ENCODE measurements at regions not wholly inside any gene's neighbourhood (a gene's known extent, or its start where the extent isn't known, plus 50 kb on each side); places are given as distances from the start of the nearest gene placed in this dataset.

- WGBS (ENCODE audit: insufficient coverage): 100% methylated on average over 1 of the region's 2 CpGs
- Histone ChIP-seq H3K27me3 (ENCODE audit: control insufficient read depth, insufficient read depth, low read length) (no peaks in the 10 kb centered on the region), H3K4me3 (ENCODE audit: low read depth, low read length) (no peak overlapping the region), H3K4me1 (ENCODE audit: control insufficient read depth, insufficient read depth, low read length) (no peaks in the 10 kb centered on the region), H3K36me3 (ENCODE audit: control insufficient read depth, insufficient read depth, low read length) (no peaks in the 10 kb centered on the region), H3K9me3 (ENCODE audit: control insufficient read depth, insufficient read depth, low read length) (no peaks in the 10 kb centered on the region), H3K27ac (ENCODE audit: low read depth, low read length) (no peak overlapping the region)
- no peak for DNase-seq (ENCODE audit: low read depth in 4 of 6, low spot score in 6 of 6)
These were observed 353.2 kb upstream of the KCNH8 start for GRCh38 chr3:18795078-18795477.

GRCh38 chr3:18791752-18792151 lies 356.6 kb upstream of the KCNH8 start:
- no peaks in the 10 kb centered on the region for H3K36me3 ChIP-seq (ENCODE audit: control insufficient read depth, insufficient read depth, low read length)
- H3K27ac ChIP-seq (ENCODE audit: low read depth, low read length): no peak overlapping the region
- H3K4me3 ChIP-seq (ENCODE audit: low read depth, low read length): no peak overlapping the region
- H3K9me3 ChIP-seq (ENCODE audit: control insufficient read depth, insufficient read depth, low read length): no peaks in the 10 kb centered on the region
- no peaks in the 10 kb centered on the region for H3K27me3 ChIP-seq (ENCODE audit: control insufficient read depth, insufficient read depth, low read length)
- no peak for DNase-seq (ENCODE audit: low read depth in 4 of 6, low spot score in 6 of 6)
- no peaks in the 10 kb centered on the region for H3K4me1 ChIP-seq (ENCODE audit: control insufficient read depth, insufficient read depth, low read length)
- WGBS (ENCODE audit: insufficient coverage): 93% methylated on average over 3 of the region's 10 CpGs

GRCh38 chr3:18791182-18791581 lies 357.1 kb upstream of the KCNH8 start:
- Histone ChIP-seq H3K27me3 (ENCODE audit: control insufficient read depth, insufficient read depth, low read length) (no peaks in the 10 kb centered on the region), H3K4me3 (ENCODE audit: low read depth, low read length) (no peak overlapping the region), H3K27ac (ENCODE audit: low read depth, low read length) (no peak overlapping the region), H3K36me3 (ENCODE audit: control insufficient read depth, insufficient read depth, low read length) (no peaks in the 10 kb centered on the region), H3K9me3 (ENCODE audit: control insufficient read depth, insufficient read depth, low read length) (no peaks in the 10 kb centered on the region), H3K4me1 (ENCODE audit: control insufficient read depth, insufficient read depth, low read length) (no peaks in the 10 kb centered on the region)
- 20% methylated on average over 6 of the region's 8 CpGs for WGBS (ENCODE audit: insufficient coverage)
- peak in 1 of 6 donors; percentile 66 for DNase-seq (ENCODE audit: low read depth in 4 of 6, low spot score in 6 of 6)

GRCh38 chr3:18790384-18790783 lies 357.9 kb upstream of the KCNH8 start:
- Histone ChIP-seq H3K36me3 (ENCODE audit: control insufficient read depth, insufficient read depth, low read length) (no peaks in the 10 kb centered on the region), H3K27me3 (ENCODE audit: control insufficient read depth, insufficient read depth, low read length) (no peaks in the 10 kb centered on the region), H3K27ac (ENCODE audit: low read depth, low read length) (no peak overlapping the region), H3K9me3 (ENCODE audit: control insufficient read depth, insufficient read depth, low read length) (no peaks in the 10 kb centered on the region), H3K4me3 (ENCODE audit: low read depth, low read length) (no peak overlapping the region), H3K4me1 (ENCODE audit: control insufficient read depth, insufficient read depth, low read length) (no peaks in the 10 kb centered on the region)
- DNase-seq (ENCODE audit: low read depth in 4 of 6, low spot score in 6 of 6): no peak
- whole genome bisulfite sequencing (ENCODE audit: insufficient coverage): 100% methylated on average over 1 of the region's 2 CpGs

- Histone ChIP-seq H3K4me1 (ENCODE audit: control insufficient read depth, insufficient read depth, low read length) (no peaks in the 10 kb centered on the region), H3K9me3 (ENCODE audit: control insufficient read depth, insufficient read depth, low read length) (no peaks in the 10 kb centered on the region), H3K4me3 (ENCODE audit: low read depth, low read length) (no peak overlapping the region), H3K27ac (ENCODE audit: low read depth, low read length) (no peak overlapping the region), H3K27me3 (ENCODE audit: control insufficient read depth, insufficient read depth, low read length) (no peaks in the 10 kb centered on the region), H3K36me3 (ENCODE audit: control insufficient read depth, insufficient read depth, low read length) (no peaks in the 10 kb centered on the region)
- 100% methylated on average over 1 of the region's 1 CpG for WGBS (ENCODE audit: insufficient coverage)
- no peak for DNase-seq (ENCODE audit: low read depth in 4 of 6, low spot score in 6 of 6)
These were observed 358.6 kb upstream of the KCNH8 start for GRCh38 chr3:18789734-18790133.

- no peak overlapping the region for H3K27ac ChIP-seq (ENCODE audit: low read depth, low read length)
- no peaks in the 10 kb centered on the region for H3K9me3 ChIP-seq (ENCODE audit: control insufficient read depth, insufficient read depth, low read length)
- H3K4me3 ChIP-seq (ENCODE audit: low read depth, low read length): no peak overlapping the region
- DNase-seq (ENCODE audit: low read depth in 4 of 6, low spot score in 6 of 6): peak in 1 of 6 donors; percentile 10
- no peaks in the 10 kb centered on the region for H3K4me1 ChIP-seq (ENCODE audit: control insufficient read depth, insufficient read depth, low read length)
- H3K36me3 ChIP-seq (ENCODE audit: control insufficient read depth, insufficient read depth, low read length): no peaks in the 10 kb centered on the region
- no CpG with 5 or more reads among the region's 2 CpGs for WGBS (ENCODE audit: insufficient coverage)
- H3K27me3 ChIP-seq (ENCODE audit: control insufficient read depth, insufficient read depth, low read length): no peaks in the 10 kb centered on the region
These were observed 360.9 kb upstream of the KCNH8 start for GRCh38 chr3:18787441-18787840.

- Histone ChIP-seq H3K4me3 (ENCODE audit: low read depth, low read length) (no peak overlapping the region), H3K27ac (ENCODE audit: low read depth, low read length) (no peak overlapping the region), H3K36me3 (ENCODE audit: control insufficient read depth, insufficient read depth, low read length) (no peaks in the 10 kb centered on the region), H3K4me1 (ENCODE audit: control insufficient read depth, insufficient read depth, low read length) (no peaks in the 10 kb centered on the region), H3K27me3 (ENCODE audit: control insufficient read depth, insufficient read depth, low read length) (no peaks in the 10 kb centered on the region), H3K9me3 (ENCODE audit: control insufficient read depth, insufficient read depth, low read length) (no peaks in the 10 kb centered on the region)
- no CpG with 5 or more reads among the region's 1 CpG for WGBS (ENCODE audit: insufficient coverage)
- no peak for DNase-seq (ENCODE audit: low read depth in 4 of 6, low spot score in 6 of 6)
These were observed 361.5 kb upstream of the KCNH8 start for GRCh38 chr3:18786650-18787323.

- H3K4me3 ChIP-seq (ENCODE audit: low read depth, low read length): no peak overlapping the region
- H3K9me3 ChIP-seq (ENCODE audit: control insufficient read depth, insufficient read depth, low read length): no peaks in the 10 kb centered on the region
- DNase-seq (ENCODE audit: low read depth in 4 of 6, low spot score in 6 of 6): no peak
- H3K27ac ChIP-seq (ENCODE audit: low read depth, low read length): no peak overlapping the region
- H3K4me1 ChIP-seq (ENCODE audit: control insufficient read depth, insufficient read depth, low read length): no peaks in the 10 kb centered on the region
- H3K36me3 ChIP-seq (ENCODE audit: control insufficient read depth, insufficient read depth, low read length): no peaks in the 10 kb centered on the region
- WGBS (ENCODE audit: insufficient coverage): 93% methylated on average over 2 of the region's 2 CpGs
- no peaks in the 10 kb centered on the region for H3K27me3 ChIP-seq (ENCODE audit: control insufficient read depth, insufficient read depth, low read length)
These were observed 357.1 kb upstream of the SATB1 start for GRCh38 chr3:18782191-18782590.

- Histone ChIP-seq H3K9me3 (ENCODE audit: control insufficient read depth, insufficient read depth, low read length) (no peaks in the 10 kb centered on the region), H3K27me3 (ENCODE audit: control insufficient read depth, insufficient read depth, low read length) (no peaks in the 10 kb centered on the region), H3K36me3 (ENCODE audit: control insufficient read depth, insufficient read depth, low read length) (no peaks in the 10 kb centered on the region), H3K4me3 (ENCODE audit: low read depth, low read length) (no peak overlapping the region), H3K27ac (ENCODE audit: low read depth, low read length) (no peak overlapping the region), H3K4me1 (ENCODE audit: control insufficient read depth, insufficient read depth, low read length) (no peaks in the 10 kb centered on the region)
- no peak for DNase-seq (ENCODE audit: low read depth in 4 of 6, low spot score in 6 of 6)
- WGBS (ENCODE audit: insufficient coverage): no CpG with 5 or more reads among the region's 3 CpGs
These were observed 355.8 kb upstream of the SATB1 start for GRCh38 chr3:18780959-18781358.

GRCh38 chr3:18779704-18780103 lies 354.6 kb upstream of the SATB1 start:
- Histone ChIP-seq H3K9me3 (ENCODE audit: control insufficient read depth, insufficient read depth, low read length) (no peaks in the 10 kb centered on the region), H3K36me3 (ENCODE audit: control insufficient read depth, insufficient read depth, low read length) (no peaks in the 10 kb centered on the region), H3K4me3 (ENCODE audit: low read depth, low read length) (no peak overlapping the region), H3K27ac (ENCODE audit: low read depth, low read length) (no peak overlapping the region), H3K4me1 (ENCODE audit: control insufficient read depth, insufficient read depth, low read length) (no peaks in the 10 kb centered on the region), H3K27me3 (ENCODE audit: control insufficient read depth, insufficient read depth, low read length) (no peaks in the 10 kb centered on the region)
- WGBS (ENCODE audit: insufficient coverage): no CpG with 5 or more reads among the region's 2 CpGs
- no peak for DNase-seq (ENCODE audit: low read depth in 4 of 6, low spot score in 6 of 6)
